ENCODE measurements at regions not wholly inside any gene's neighbourhood (a gene's known extent, or its start where the extent isn't known, plus 50 kb on each side); places are given as distances from the start of the nearest gene placed in this dataset.

DNA sequence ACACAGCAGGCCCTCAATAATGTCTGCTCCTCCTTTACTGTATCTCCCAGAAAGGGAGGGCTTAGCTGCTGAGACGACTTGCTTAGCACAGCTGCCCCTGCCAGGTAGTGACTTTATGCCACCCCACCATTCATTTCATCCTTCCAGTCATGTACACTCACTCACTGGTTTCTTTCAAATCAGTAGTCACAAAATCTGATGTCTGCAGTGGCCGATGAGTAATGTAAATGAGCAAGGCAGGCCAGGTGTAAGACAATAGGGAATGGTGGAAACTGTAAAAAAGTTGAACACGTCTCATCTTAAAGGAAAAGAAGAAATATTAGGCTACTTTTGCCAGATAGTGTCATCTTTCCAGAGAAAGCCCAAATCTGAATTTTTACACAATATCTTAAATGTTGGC lies 207.6 kb upstream of the PRICKLE2 start:
- Histone ChIP-seq H3K9ac (ENCODE audit: low read depth, low read length, poor library complexity) (no peak overlapping the region), H3K4me2 (ENCODE audit: insufficient read depth, low read length, poor library complexity, severe bottlenecking) (no peak overlapping the region), H3K36me3 (replicated peaks in 1 of 2; ENCODE audit: control insufficient read depth in 2 of 2, insufficient read depth in 2 of 2, low read length in 2 of 2) (no peaks in the 10 kb centered on the region), H3K4ac (ENCODE audit: low read length) (no peak overlapping the region), H2BK15ac (ENCODE audit: low read length) (no peak overlapping the region), H2AFZ (ENCODE audit: low read length) (no peak overlapping the region), H4K91ac (ENCODE audit: low read depth, low read length, poor library complexity) (no peak overlapping the region), H2BK120ac (ENCODE audit: low read depth, low read length) (no peak overlapping the region), H3K4me1 (ENCODE audit: control insufficient read depth in 2 of 2, insufficient read depth in 1 of 2, low read depth in 1 of 2, low read length in 2 of 2) (no peaks in the 10 kb centered on the region), H3K27ac (replicated peaks; ENCODE audit: low read length) (no peak overlapping the region), H4K8ac (ENCODE audit: low read depth, low read length) (no peak overlapping the region), H3K9me3 (replicated peaks in 1 of 2; ENCODE audit: control insufficient read depth in 2 of 2, insufficient read depth in 1 of 2, low read depth in 1 of 2, low read length in 2 of 2) (peaks cover 1 to 16% of the 10 kb centered on the region in 2 donors), H3K14ac (ENCODE audit: low read length) (no peak overlapping the region), H3K18ac (ENCODE audit: low read length) (no peak overlapping the region), H3K23ac (ENCODE audit: low read depth, low read length, poor library complexity) (no peak overlapping the region), H2BK12ac (ENCODE audit: low read length) (no peak overlapping the region), H3K79me1 (ENCODE audit: low read depth, low read length) (no peaks in the 10 kb centered on the region), H3K27me3 (ENCODE audit: control insufficient read depth in 3 of 3, insufficient read depth in 3 of 3, low read depth in 1 of 3, low read length in 3 of 3) (no peaks in the 10 kb centered on the region), H2AK5ac (ENCODE audit: low read depth, low read length) (no peak overlapping the region), H2BK5ac (ENCODE audit: low read length) (no peak overlapping the region), H3K4me3 (ENCODE audit: low read length in 2 of 2) (no peak overlapping the region)
- WGBS, 2 donors (ENCODE audit: extremely low coverage in 2 of 2, insufficient read length in 2 of 2, insufficient replicate concordance in 1 of 2): no CpG with 5 or more reads among the region's 3 CpGs
- no peak for DNase-seq (ENCODE audit: low spot score)

DNA sequence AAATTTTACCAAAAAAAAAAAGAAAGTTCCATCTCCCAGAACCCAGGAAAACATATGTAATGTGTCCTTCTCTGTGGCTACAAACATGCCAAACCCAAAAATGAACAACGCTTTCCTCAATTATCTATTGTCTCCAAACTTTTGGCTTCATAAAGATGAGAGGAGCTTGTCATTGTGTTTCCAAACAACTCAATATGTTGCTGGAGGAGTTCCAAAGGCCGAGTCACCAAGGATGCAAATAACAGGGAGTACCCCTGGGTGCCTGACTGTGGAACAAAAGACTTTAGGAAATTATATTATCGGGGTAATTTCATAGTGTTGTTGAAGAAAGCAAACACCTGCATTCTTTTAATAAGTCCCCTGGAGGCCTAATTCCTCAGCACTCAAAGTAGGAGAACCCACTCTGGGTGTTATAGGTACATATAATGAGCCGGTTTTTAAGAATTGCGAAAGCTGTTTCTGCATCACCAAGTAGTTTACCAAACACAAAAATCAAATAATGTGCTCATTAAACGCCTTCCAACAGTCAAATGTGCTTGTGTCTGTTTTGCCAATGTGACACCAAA lies 206.3 kb upstream of the PRICKLE2 start:
- Histone ChIP-seq H3K14ac (ENCODE audit: low read length) (no peak overlapping the region), H3K18ac (ENCODE audit: low read length) (no peak overlapping the region)

DNA sequence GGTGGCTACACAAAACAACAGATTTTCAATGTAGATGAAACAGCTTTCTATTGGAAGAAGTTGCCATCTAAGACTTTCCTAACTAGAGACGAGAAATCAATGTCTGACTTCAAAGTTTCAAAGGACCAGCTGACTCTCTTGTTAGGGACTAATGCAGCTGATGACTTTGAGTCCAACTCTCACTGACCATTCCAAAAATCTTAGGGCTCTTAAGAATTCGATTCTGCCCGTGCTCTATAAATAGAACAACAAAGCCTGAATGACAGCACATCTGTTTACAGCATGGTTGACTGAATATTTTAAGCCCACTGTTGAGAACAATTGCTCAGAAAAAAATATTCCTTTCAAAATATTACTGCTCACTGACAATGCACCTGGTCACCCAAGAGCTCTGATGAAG lies 202.4 kb upstream of the PRICKLE2 start:
- Histone ChIP-seq H2AFZ (ENCODE audit: low read length) (no peak overlapping the region), H3K27me3 (ENCODE audit: control insufficient read depth in 3 of 3, insufficient read depth in 3 of 3, low read depth in 1 of 3, low read length in 3 of 3) (no peaks in the 10 kb centered on the region), H3K79me1 (ENCODE audit: low read depth, low read length) (no peaks in the 10 kb centered on the region), H3K18ac (ENCODE audit: low read length) (no peak overlapping the region), H2BK12ac (ENCODE audit: low read length) (no peak overlapping the region), H3K4me3 (ENCODE audit: low read length in 2 of 2) (no peak overlapping the region), H2AK5ac (ENCODE audit: low read depth, low read length) (no peak overlapping the region), H3K14ac (ENCODE audit: low read length) (no peak overlapping the region), H3K4ac (ENCODE audit: low read length) (no peak overlapping the region), H3K4me1 (ENCODE audit: control insufficient read depth in 2 of 2, insufficient read depth in 1 of 2, low read depth in 1 of 2, low read length in 2 of 2) (peaks cover 0 to 1% of the 10 kb centered on the region in 2 donors), H2BK5ac (ENCODE audit: low read length) (no peak overlapping the region), H3K36me3 (replicated peaks in 1 of 2; ENCODE audit: control insufficient read depth in 2 of 2, insufficient read depth in 2 of 2, low read length in 2 of 2) (no peaks in the 10 kb centered on the region), H3K23ac (ENCODE audit: low read depth, low read length, poor library complexity) (no peak overlapping the region), H3K27ac (replicated peaks; ENCODE audit: low read length) (no peak overlapping the region), H3K9me3 (replicated peaks in 1 of 2; ENCODE audit: control insufficient read depth in 2 of 2, insufficient read depth in 1 of 2, low read depth in 1 of 2, low read length in 2 of 2) (peaks cover 1 to 6% of the 10 kb centered on the region in 2 donors), H2BK15ac (ENCODE audit: low read length) (no peak overlapping the region), H4K8ac (ENCODE audit: low read depth, low read length) (no peak overlapping the region), H4K91ac (ENCODE audit: low read depth, low read length, poor library complexity) (no peak overlapping the region), H2BK120ac (ENCODE audit: low read depth, low read length) (no peak overlapping the region), H3K9ac (ENCODE audit: low read depth, low read length, poor library complexity) (no peak overlapping the region), H3K4me2 (ENCODE audit: insufficient read depth, low read length, poor library complexity, severe bottlenecking) (no peak overlapping the region)
- WGBS, 2 donors (ENCODE audit: extremely low coverage in 2 of 2, insufficient read length in 2 of 2, insufficient replicate concordance in 1 of 2): no CpG with 5 or more reads among the region's 3 CpGs
- DNase-seq (ENCODE audit: low spot score): no peak

More for the DNA sequence above, 206.3 kb upstream of the PRICKLE2 start:
- H3K27ac ChIP-seq (replicated peaks; ENCODE audit: low read length): no peak overlapping the region
- no peak overlapping the region for H3K9ac ChIP-seq (ENCODE audit: low read depth, low read length, poor library complexity)
- H2AK5ac ChIP-seq (ENCODE audit: low read depth, low read length): no peak overlapping the region
- H4K91ac ChIP-seq (ENCODE audit: low read depth, low read length, poor library complexity): no peak overlapping the region
- no peak overlapping the region for H3K4me2 ChIP-seq (ENCODE audit: insufficient read depth, low read length, poor library complexity, severe bottlenecking)
- no peaks in the 10 kb centered on the region for H3K36me3 ChIP-seq (replicated peaks in 1 of 2; ENCODE audit: control insufficient read depth in 2 of 2, insufficient read depth in 2 of 2, low read length in 2 of 2)
- no peaks in the 10 kb centered on the region for H3K27me3 ChIP-seq (ENCODE audit: control insufficient read depth in 3 of 3, insufficient read depth in 3 of 3, low read depth in 1 of 3, low read length in 3 of 3)
- no CpG with 5 or more reads among the region's 6 CpGs for WGBS, 2 donors (ENCODE audit: extremely low coverage in 2 of 2, insufficient read length in 2 of 2, insufficient replicate concordance in 1 of 2)
- no peak overlapping the region for H2BK120ac ChIP-seq (ENCODE audit: low read depth, low read length)
- no peak overlapping the region for H3K23ac ChIP-seq (ENCODE audit: low read depth, low read length, poor library complexity)
- peaks cover 1 to 16% of the 10 kb centered on the region in 2 donors for H3K9me3 ChIP-seq (replicated peaks in 1 of 2; ENCODE audit: control insufficient read depth in 2 of 2, insufficient read depth in 1 of 2, low read depth in 1 of 2, low read length in 2 of 2)
- no peak overlapping the region for H2AFZ ChIP-seq (ENCODE audit: low read length)
- no peak overlapping the region for H2BK5ac ChIP-seq (ENCODE audit: low read length)
- no peak for DNase-seq (ENCODE audit: low spot score)
- no peaks in the 10 kb centered on the region for H3K4me1 ChIP-seq (ENCODE audit: control insufficient read depth in 2 of 2, insufficient read depth in 1 of 2, low read depth in 1 of 2, low read length in 2 of 2)
- no peak overlapping the region for H3K4me3 ChIP-seq (ENCODE audit: low read length in 2 of 2)
- H2BK15ac ChIP-seq (ENCODE audit: low read length): no peak overlapping the region
- H2BK12ac ChIP-seq (ENCODE audit: low read length): no peak overlapping the region
- no peak overlapping the region for H4K8ac ChIP-seq (ENCODE audit: low read depth, low read length)
- H3K79me1 ChIP-seq (ENCODE audit: low read depth, low read length): no peaks in the 10 kb centered on the region
- H3K4ac ChIP-seq (ENCODE audit: low read length): no peak overlapping the region

DNA sequence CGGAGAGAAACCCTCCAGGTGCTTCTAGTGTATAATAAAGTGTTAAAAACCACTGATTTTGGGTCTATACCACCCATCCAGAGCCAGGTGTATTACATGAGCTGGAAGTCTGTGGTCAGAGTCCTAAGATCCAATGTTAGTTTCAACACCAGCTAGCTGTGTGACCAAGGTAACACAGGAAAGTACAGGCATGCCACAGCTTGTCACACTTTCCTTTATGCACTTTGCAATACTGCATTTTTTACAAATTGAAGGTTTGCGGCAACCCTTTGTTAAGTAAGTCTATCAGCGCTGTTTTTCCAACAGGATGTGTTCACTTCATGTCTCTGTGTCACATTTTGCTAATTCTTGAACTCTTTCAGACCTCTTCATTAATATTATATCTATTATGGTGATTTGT lies 201.3 kb upstream of the PRICKLE2 start:
- H3K9me3 ChIP-seq (replicated peaks in 1 of 2; ENCODE audit: control insufficient read depth in 2 of 2, insufficient read depth in 1 of 2, low read depth in 1 of 2, low read length in 2 of 2): peaks cover 1 to 6% of the 10 kb centered on the region in 2 donors
- no peaks in the 10 kb centered on the region for H3K36me3 ChIP-seq (replicated peaks in 1 of 2; ENCODE audit: control insufficient read depth in 2 of 2, insufficient read depth in 2 of 2, low read length in 2 of 2)
- no peak overlapping the region for H3K4me2 ChIP-seq (ENCODE audit: insufficient read depth, low read length, poor library complexity, severe bottlenecking)
- no peak overlapping the region for H2BK12ac ChIP-seq (ENCODE audit: low read length)
- peaks cover 0 to 1% of the 10 kb centered on the region in 2 donors for H3K4me1 ChIP-seq (ENCODE audit: control insufficient read depth in 2 of 2, insufficient read depth in 1 of 2, low read depth in 1 of 2, low read length in 2 of 2)
- no CpG with 5 or more reads among the region's 3 CpGs for WGBS, 2 donors (ENCODE audit: extremely low coverage in 2 of 2, insufficient read length in 2 of 2, insufficient replicate concordance in 1 of 2)
- no peaks in the 10 kb centered on the region for H3K27me3 ChIP-seq (ENCODE audit: control insufficient read depth in 3 of 3, insufficient read depth in 3 of 3, low read depth in 1 of 3, low read length in 3 of 3)
- no peak overlapping the region for H2BK15ac ChIP-seq (ENCODE audit: low read length)
- H4K8ac ChIP-seq (ENCODE audit: low read depth, low read length): no peak overlapping the region
- H3K79me1 ChIP-seq (ENCODE audit: low read depth, low read length): no peaks in the 10 kb centered on the region
- H3K23ac ChIP-seq (ENCODE audit: low read depth, low read length, poor library complexity): no peak overlapping the region
- no peak overlapping the region for H2AK5ac ChIP-seq (ENCODE audit: low read depth, low read length)
- no peak overlapping the region for H3K14ac ChIP-seq (ENCODE audit: low read length)
- H4K91ac ChIP-seq (ENCODE audit: low read depth, low read length, poor library complexity): no peak overlapping the region
- no peak overlapping the region for H3K4ac ChIP-seq (ENCODE audit: low read length)
- no peak overlapping the region for H3K4me3 ChIP-seq (ENCODE audit: low read length in 2 of 2)
- no peak overlapping the region for H3K9ac ChIP-seq (ENCODE audit: low read depth, low read length, poor library complexity)
- H2BK5ac ChIP-seq (ENCODE audit: low read length): no peak overlapping the region
- H3K27ac ChIP-seq (replicated peaks; ENCODE audit: low read length): no peak overlapping the region
- H2AFZ ChIP-seq (ENCODE audit: low read length): no peak overlapping the region
- H2BK120ac ChIP-seq (ENCODE audit: low read depth, low read length): no peak overlapping the region
- no peak for DNase-seq (ENCODE audit: low spot score)
- H3K18ac ChIP-seq (ENCODE audit: low read length): no peak overlapping the region
